Activated T-cell treated with anti-CD3 and anti-CD28 coated beads for 48 hours (primary cell): ENCODE measurements at regions not wholly inside any gene's neighbourhood (a gene's known extent, or its start where the extent isn't known, plus 50 kb on each side); places are given as distances from the start of the nearest gene placed in this dataset.
"Not testable (repeated sequence)": the region's sequence is repeated elsewhere in the genome, so short reads cannot be mapped to it uniquely, and the experiment has no call there.

Source experiments
- DNase-seq: peaks from one replicate; pipeline ENCODE4 v3.0.0-alpha.2; 2020; ENCODE audit warnings: low read depth

- DNase-seq, result no peak
Measured at GRCh38 chr15:79608066-79608864, 176.1 kb downstream of the MINAR1 start.

GRCh38 chr15:79609506-79609905 is 177.4 kb downstream of the MINAR1 start:
- no peak for DNase-seq

DNA sequence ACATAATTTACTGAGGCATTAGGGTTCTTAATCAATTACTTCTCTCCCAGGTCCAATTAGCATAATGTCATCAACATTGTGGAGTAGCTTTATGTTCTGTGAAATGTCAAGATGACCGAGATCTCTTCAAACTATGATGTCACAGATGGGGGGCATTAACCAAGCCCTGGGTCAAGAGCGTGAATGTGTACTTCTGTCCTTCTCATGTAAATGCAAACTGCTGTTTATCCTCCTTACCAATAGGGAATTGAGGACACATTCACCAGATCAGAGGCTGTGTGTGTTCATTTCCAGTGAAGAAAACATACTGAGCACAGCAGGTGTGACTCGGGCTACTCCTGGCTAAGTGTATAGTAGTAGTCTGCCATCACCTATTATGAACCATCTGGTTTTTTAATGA is 177.9 kb downstream of the MINAR1 start:
- DNase-seq, result no peak

DNA sequence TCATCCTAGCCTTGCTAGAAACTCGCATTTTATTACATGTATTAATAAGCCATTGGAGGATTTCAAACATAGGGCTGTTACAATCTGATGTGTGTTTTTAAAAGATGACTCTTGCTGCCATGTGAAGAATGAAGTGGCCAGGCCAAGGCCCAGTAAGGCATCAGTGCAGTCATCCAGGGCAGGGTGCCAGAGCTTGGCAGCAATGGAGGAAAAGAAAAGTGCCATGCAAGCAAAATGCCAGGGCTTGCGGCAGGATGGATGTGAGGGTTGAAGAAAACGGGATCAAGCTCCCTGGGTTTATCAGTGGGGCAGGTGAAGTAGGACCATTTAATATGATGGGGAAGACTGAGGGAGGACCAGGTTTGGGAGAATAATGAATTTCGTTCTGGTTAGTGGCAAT is 183.6 kb downstream of the MINAR1 start:
- DNase-seq, result no peak

DNA sequence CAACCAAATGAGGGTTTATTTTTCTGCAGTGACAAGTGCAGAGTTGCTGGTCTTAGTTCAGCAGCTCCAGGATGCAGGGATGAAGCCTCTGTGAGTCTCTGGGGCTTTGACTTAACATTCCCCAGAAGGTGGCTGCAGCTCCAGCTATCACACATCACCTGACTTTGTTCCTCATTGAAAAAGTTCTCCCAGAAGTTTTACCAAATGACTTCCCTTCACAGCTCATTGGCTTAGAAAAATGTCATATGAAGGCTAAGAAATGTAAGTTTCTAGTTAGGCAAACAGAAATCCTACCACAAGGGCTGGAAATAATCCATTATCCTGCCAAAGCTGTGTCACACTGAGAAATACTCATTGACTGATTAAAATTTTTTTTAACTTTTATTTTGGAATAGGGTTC is 184.9 kb downstream of the MINAR1 start:
- no peak for DNase-seq

DNA sequence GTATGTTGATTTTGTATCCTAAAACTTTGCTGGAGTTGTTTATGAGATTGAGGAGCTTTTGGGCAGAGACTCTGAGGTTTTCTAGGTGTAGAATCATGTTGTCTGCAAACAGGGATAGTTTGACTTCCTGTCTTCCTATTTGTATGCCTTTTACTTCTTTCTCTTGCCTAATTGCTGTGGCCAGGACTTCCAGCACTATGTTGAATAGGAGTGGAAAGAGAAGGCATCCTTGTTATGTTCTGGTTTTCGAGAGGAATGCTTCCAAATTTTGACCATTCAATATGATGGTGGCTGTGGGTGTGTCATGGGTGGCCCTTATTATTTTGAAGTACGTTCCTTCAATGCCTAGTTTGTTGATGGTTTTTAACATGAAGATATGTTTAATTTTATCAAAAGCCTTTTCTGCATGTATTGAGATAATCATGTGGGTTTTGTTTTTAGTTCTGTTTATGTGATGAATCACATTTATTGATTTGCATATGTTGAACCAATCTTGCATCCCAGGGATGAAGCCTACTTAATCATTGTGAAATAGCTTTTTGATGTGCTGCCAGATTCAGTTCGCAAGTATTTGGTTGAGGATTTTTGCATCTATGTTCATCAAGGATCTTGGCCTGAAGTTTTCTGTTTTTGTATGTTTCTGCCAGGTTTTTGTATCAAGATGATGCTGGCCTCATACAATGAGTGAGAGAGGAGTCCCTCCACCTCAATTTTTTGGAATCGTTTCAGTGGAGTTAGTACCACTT is 188.1 kb downstream of the MINAR1 start:
- DNase-seq, result no peak

- DNase-seq, result not testable (repeated sequence)
Measured at GRCh38 chr15:79621805-79622204, 189.7 kb downstream of the MINAR1 start.

GRCh38 chr15:79623488-79623887 is 191.4 kb downstream of the MINAR1 start:
- DNase-seq, result no peak

DNA sequence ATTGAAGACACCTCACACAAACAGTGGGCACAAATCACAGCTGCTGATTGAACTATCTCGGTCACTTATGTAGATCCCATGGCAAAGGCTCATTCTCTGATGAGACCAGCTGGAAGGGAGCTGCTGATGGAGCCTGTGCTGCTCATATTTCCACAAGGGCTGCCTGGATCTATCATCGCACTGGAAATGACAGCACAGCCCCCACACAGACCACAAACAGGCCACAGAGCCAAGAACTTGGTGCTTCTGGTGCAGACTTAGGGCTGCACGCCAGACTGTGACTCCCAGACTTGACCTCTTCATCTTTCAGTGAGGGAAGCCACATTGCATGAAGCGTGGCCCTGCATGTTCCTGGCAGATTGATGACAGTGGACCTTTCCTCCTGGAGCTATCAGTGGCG is 197.6 kb downstream of the MINAR1 start:
- DNase-seq, result no peak

GRCh38 chr15:79632457-79632856 is 200.3 kb downstream of the MINAR1 start:
- no peak for DNase-seq

DNA sequence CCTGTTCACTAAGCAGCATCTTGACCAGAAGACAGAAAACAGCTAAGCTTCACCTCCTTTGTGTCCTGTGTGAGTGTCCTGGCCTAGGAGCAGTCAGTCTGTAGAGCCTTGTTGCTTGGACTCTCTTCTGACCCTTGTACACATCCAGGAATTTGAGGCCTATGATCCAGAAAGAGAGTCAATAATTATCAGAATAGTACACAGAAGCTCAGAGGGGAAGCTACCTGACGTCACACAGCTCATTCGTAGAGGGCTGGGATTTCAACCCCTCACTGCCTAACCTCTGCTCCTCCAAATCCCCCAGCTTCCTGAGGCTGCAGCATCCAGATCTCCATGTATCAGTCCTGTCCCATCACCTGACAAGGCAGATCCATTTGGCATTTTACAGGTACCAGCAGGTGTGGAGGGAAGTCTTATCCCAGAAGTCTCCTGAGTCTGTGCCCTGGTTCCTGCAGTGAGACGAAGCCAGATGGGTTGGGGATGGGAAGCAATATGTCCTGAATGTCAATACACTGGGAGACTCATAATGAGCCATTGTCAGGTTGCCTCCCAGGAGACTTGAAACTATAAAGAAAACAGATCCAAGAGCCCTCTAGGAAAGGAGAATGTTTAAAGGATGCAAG is 203.1 kb downstream of the MINAR1 start:
- DNase-seq, result no peak

DNA sequence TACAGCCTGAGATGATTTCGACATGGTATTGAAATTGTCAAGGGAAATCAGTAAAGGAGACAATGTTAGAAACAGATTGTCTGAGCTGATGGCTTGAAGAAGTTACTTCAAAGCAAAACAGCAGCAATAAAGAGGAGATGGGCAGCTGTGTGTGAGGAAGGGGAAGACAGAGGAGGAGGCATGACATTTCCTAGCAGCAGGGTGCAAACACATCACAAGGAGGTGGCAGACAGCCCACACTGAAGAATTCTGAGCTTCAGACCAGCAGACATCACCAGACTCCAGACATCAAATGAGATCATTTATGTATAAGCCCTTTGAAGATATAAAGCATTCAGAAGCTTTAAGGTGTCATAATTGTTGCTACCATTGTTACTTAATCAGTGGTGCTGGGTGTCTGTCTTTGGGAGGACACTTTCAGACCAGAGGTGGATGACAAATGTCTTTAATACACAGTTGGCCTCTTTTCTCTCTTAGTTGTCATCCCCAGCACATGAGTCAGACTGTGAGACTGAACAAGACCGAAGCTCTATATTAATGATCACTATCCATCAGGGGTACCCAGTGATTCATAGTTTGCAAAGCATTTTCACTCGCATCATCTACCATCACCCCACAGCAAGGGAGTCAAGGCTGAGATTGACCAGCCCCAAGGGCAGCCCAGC is 203.9 kb downstream of the MINAR1 start:
- DNase-seq, result no peak

DNA sequence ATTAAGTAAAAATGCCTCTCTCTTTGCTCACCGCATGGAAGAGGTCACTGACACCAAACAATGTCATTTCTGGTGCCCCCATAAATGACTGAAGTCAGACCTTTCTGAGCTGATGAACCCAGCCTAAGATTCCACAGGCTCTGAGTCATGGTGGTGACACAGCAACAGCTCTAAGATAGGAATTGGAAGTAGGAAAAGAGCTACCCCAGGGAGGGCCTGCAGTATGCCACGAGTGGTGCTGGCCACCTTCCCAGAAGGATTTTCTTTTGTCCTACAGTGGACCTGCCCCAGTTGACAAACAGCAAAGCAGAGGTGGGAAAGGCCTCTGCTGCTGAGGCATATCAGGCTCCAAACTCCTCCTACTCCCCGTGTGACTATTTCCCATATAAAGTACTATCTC is 208.1 kb downstream of the MINAR1 start:
- no peak for DNase-seq

DNA sequence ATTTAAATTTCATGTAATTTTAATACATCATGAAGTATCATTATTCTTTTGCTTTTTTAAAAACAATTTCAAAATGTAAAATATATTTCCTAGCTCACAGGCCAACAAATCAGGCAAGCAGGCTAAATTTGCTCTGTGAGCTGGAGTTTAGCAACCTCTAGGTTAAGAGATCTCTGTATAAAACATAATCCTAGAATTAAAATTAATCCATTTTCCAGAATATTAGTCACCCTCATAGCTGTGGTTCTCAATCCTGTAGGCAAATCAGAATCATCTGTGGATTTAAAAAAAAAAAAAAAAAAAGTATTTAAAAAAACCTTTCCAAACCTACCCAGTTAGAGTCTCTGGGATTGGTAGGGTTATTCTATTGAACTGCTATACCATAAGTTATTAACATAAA is 209.7 kb downstream of the MINAR1 start:
- DNase-seq, result no peak

GRCh38 chr15:79643393-79643792 is 211.3 kb downstream of the MINAR1 start:
- DNase-seq, result no peak

- DNase-seq, result peak; percentile 15
Measured at GRCh38 chr15:79644091-79644490, 212.0 kb downstream of the MINAR1 start.

- not testable (repeated sequence) for DNase-seq
Measured at GRCh38 chr15:79652972-79653371, 220.8 kb downstream of the MINAR1 start.

DNA sequence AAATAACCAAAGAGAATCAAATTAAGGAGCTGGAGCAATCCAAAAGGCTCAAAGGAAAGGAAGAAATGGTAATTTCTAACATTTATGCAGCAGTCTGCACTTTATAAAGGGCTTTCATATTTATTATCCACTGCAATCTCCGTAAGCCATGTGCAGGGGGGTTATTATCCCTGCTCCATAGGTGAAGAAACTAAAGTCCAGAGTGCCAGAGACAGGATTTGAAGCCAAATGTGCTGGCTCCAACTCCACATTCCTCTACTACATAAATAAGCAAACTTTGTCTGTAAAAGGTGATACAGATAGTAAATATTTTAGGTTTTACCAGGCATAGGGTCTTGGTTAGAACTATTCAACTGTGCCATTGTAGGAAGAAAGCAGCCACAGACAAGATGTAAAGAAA is 221.4 kb downstream of the MINAR1 start:
- no peak for DNase-seq

GRCh38 chr15:79656151-79657000 is 224.2 kb downstream of the MINAR1 start:
- DNase-seq, result no peak

DNA sequence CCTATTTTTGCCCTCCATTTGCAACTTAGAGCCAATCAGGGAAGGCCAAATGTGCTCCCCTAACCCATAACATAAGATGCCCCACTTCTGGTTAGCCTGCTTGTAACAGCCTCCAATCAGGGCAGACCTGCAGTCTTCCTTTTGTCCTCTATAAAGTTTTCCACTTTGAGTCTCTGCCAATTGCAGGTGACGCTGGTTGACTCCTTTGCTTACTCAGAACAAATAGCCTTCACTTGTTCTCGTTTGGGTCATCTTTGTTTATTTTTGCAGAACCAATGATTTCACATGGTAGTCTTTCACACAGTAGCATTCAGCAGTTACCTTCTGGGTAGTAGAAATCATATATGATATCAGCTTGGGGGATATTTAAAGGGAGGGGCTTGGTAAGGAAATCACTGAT is 225.6 kb downstream of the MINAR1 start:
- no peak for DNase-seq

DNA sequence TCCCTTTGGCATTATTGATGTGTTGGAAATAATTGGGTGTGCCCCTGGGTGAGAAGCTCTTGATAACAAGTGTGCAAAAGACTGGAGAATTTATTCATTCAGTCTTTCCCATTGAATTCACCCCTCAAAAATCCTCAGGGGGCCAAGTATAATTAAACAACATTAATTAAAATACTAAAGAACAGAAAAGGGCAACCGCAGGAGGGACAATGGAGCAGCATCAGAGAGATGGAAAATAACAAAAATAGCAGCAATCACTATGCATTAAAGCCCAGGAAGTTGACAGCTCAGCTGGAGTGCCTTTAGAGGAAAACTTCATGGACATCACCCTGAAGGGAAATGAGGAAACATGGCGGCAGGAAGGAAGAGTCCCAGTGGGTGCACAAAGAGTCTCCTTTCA is 227.6 kb downstream of the MINAR1 start:
- DNase-seq, result no peak

GRCh38 chr15:79661411-79661810 is 229.3 kb downstream of the MINAR1 start:
- DNase-seq, result no peak
